Omental fat pad (tissue), 3 donors: ENCODE measurements at regions not wholly inside any gene's neighbourhood (a gene's known extent, or its start where the extent isn't known, plus 50 kb on each side); places are given as distances from the start of the nearest gene placed in this dataset.
"Not testable (repeated sequence)": the region's sequence is repeated elsewhere in the genome, so short reads cannot be mapped to it uniquely, and the experiment has no call there.

Experiments
- ATAC-seq: fragments of 150-250 bp; one replicate; pipeline ENCODE4 v1.9.1; 2016; ENCODE audit warnings: mild to moderate bottlenecking, moderate library complexity; ENCODE audit not compliant: low FRiP score
- DNase-seq: peaks from one replicate; pipeline ENCODE4 v3.0.0-alpha.2; 2019; ENCODE audit warnings: low spot score
- CTCF ChIP-seq, 3 donors: fragments of 450-650 bp; IDR thresholded peaks; one replicate each; pipeline ENCODE4 v1.5.1; 2016 to 2017; ENCODE audit warnings: antibody characterized with exemption in 3 of 3, mild to moderate bottlenecking in 3 of 3, moderate library complexity in 2 of 3

- no peak for DNase-seq
Observed at GRCh38 chr4:186981161-186981560, 257.5 kb upstream of the FAT1 start.

GRCh38 chr4:186982160-186982559 is 258.5 kb upstream of the FAT1 start:
- ATAC-seq (no peak), DNase-seq (no peak)
- no peak for TF ChIP-seq CTCF (IDR thresholded peaks at IDR 0.05)

More at GRCh38 chr4:186981161-186981560, 257.5 kb upstream of the FAT1 start:
- TF ChIP-seq CTCF (IDR thresholded peaks at IDR 0.05), result no peak
- no peak for ATAC-seq

- DNase-seq (no peak), ATAC-seq (no peak)
- no peak for TF ChIP-seq CTCF (IDR thresholded peaks at IDR 0.05)
Observed at GRCh38 chr4:186984105-186984644, 260.5 kb upstream of the FAT1 start.

- ATAC-seq, result no peak
- TF ChIP-seq CTCF (IDR thresholded peaks at IDR 0.05), result no peak
Observed at GRCh38 chr4:186999686-187000085, 276.0 kb upstream of the FAT1 start.

GRCh38 chr4:187000281-187000680 is 276.6 kb upstream of the FAT1 start:
- no peak for TF ChIP-seq CTCF (IDR thresholded peaks at IDR 0.05)
- no peak for ATAC-seq
- no peak for DNase-seq

More at GRCh38 chr4:186999686-187000085, 276.0 kb upstream of the FAT1 start:
- no peak for DNase-seq

GRCh38 chr4:187002133-187002532 is 278.5 kb upstream of the FAT1 start:
- not testable (repeated sequence) for ATAC-seq, DNase-seq

- no peak for ATAC-seq
Observed at GRCh38 chr4:187004628-187005027, 281.0 kb upstream of the FAT1 start.

More at GRCh38 chr4:187004628-187005027, 281.0 kb upstream of the FAT1 start:
- no peak for TF ChIP-seq CTCF (IDR thresholded peaks at IDR 0.05)
- DNase-seq, result no peak
